Activated gamma-delta T cell (primary cell): ENCODE measurements at regions not wholly inside any gene's neighbourhood (a gene's known extent, or its start where the extent isn't known, plus 50 kb on each side); places are given as distances from the start of the nearest gene placed in this dataset.

Source experiments
- DNase-seq: peaks from one replicate; lab custom pipeline; 2025; lab: John Stamatoyannopoulos, UW

DNA sequence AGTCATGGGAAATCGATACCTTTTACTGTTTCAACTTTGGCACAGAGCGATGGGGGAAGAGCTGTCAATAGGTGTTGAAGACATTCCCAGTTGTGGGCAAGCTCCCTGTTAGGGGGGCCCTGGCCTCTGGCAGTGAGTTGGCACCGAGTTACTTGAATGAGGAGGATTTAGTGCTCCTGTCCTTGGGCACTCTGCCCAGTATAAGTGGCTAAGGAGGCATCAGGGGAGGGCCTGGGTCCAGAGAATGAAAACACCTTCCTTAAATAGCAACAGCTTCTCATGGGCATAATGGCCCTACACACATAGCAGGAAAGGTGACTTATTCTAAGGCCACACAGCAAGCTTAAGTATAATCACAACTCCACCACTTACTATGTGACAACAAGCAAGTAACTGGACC is 664.4 kb downstream of the PTPRU start:
- no peak for DNase-seq

DNA sequence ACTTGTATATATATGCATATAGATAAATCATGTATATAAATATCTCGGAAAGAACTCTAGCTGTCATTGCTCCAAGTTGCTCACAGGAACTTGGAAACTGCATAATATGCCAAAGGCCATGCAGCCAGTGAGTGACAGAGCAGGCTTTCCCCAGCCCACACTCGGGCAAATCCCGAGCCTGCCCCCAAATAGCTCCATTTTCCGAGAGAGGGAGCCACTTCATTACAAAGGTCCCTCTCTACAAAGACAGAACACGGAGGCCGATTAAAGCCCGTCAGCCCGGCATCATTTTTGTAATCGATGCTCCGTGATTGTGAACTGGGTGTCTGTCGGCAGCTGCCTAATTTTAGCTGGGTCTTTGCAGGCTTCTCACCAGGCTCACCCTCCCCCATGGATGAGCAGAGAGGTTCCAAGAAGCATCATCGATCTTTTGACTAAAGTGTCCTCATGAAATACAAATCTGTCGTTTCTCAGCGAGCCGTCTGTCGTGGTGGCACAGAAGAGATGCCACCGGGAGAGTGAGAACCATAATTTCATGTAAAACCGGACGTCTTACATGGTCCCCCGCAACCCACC is 663.9 kb downstream of the PTPRU start:
- no peak for DNase-seq

DNA sequence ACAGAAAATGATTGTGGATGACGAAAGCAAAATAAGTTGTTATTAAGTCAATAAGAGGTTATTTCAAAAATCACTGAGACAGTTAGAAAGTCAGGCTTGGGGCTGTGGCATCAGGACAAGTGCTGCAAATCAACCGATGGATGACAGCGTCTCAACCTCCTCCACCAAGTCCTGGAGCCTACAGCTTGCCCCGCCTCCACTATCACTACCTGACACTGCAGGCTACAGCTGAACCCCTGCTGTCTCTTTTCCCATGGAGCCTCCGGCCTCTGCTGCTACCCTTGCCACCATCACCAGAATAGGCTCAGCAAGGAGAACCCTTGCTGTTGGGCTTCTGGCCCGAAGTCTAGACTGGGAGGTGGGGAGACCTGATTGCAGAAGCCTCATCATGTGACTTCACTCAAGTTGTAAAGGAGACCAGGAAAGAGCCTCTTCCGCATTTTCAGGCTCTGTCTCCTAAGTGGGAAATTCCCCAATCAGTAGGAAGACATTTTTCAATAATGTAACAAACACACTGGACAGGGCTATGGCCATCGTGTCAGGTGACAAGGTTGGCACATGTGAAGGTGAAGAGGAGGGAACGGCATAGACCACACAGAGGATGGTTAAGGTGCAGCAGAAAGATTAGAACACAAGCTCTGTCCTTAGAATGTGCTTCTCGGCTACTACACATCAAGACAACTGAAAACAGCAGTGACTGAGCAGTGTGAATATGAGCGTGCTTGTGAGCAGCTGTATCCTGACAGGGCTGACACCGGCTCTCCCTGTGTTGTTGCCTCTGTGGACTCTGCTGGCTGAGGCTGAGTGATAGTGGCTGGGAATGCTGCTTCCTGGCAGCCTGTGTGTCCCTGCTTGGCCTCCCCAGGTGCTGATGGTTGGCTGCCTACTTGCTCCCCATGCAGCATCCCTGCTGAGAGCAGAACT is 660.7 kb downstream of the PTPRU start:
- DNase-seq: no peak

DNA sequence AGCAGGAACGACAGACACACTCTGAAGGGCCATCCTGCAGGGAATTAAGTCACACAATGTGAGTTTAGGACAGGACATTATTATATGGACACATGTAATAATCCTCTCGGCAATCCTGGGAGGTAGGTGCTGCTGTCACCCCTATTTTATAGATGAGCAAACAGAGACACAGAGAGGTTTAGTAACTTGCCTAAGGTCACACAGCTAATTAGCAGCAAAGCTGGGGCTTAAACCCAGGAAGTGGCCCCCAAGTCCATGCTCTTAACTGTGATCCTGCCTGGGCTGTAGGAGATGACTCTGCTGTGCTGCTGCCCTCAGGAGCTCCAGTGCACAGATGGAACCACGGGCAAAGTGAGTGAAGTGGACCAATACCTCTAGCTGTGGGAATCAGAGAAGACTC is 660.0 kb downstream of the PTPRU start:
- DNase-seq: no peak

DNA sequence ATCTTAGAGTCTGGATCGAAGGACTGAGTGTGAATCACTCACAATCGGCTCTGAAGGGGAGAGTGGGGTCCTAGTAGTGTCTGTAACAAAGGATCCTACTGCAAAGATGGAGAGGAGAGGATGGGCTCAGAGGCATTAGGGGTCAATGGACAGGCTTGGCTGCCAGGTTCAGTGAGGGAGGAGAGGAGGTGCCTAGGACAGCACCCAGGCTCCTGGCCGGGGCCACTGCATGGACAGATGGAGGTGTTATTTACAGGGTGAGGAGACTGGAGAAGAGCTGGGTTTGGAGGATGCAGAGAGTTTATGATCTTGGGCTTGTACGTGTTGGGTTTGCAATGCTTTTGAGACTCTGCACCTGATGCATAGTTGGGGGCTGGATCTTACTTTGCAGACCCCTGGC is 658.9 kb downstream of the PTPRU start:
- no peak for DNase-seq

DNA sequence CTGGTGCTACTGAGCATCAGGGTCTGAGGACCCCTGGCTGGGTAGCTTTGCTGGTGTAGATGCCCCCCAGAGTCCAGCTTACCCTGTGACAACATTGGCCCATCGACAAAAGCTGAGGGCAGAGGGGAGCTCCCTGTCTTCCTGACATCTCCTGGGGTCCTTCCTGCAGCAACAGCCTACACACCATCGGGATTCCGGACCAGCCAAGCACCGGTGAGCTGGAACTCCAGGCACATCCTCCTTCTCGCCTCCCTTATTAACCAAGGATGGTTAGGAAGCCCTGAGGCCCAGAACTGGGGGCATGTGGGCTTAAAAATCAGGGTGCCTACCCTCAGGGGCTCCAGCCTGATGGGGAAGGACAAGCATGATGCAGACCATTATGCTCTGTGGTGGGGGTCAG is 658.0 kb downstream of the PTPRU start:
- no peak for DNase-seq

DNA sequence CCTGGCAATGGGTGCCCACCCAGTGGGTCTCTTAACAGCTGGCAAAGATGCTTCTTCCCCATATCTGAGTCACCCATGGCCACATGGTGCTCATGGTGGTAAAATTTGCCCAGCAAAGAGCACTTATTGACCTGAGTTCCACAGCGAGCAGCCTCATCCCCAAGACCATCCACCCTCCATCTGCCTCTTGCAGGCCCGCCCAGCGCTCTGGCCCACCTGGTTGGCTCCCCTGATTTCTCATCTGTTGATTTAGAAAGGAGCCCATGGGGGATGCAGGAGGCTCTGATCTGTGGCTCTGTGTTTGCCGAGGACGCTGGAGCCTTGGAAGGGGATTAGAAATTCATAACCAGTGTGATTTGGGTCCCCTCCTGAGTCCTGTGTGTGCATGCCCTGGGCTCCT is 657.5 kb downstream of the PTPRU start:
- no peak for DNase-seq

DNA sequence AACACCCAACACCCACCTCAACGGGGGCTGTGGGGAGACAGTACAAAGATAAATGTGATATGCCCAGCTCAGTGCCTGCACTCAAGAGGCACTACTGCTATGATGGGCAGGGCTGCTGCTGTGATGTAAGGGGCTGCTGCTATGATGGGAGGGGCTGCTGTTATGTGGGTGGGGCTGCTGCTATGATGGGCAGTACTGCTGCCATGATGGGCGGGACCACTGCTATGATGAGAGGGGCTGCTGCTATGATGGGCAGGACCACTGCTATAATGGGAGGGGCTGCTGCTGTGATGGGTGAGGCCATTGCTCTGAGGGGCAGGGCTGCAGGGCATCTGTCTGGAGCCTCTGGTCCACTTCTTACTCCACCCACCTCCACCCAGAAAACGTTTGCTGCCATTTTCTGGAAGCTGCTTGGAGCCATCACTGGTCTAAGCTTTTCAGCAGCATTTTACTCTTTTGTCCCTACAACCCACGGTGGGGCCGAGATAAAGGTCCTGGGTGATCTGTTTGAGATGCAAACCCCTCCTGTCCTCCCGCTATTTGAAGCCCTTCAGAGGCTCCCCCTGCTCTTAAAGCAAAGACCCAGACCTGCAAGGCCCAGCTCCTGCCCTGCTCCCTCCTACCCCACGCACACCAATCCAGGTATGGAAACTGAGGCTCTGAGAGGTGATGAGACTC is 656.9 kb downstream of the PTPRU start:
- no peak for DNase-seq

DNA sequence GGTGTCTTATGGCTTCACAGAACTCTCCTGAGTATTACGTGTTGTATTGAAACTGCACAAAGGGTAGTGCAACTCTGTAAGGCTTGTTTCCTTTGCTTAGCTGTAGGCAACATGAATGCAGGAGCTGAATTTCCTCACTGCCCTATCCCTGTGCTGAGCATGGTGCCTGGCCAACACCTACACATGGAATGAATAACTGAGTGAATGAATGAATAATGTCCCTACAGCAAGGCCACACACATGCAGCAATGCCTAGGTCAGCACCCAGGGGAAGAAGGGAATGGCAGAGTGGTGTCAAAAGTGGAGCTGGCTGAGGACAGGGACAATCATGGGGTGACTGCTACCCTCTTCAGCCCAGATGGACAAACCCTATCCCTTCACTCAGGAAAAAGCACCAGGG is 655.9 kb downstream of the PTPRU start:
- DNase-seq: no peak

DNA sequence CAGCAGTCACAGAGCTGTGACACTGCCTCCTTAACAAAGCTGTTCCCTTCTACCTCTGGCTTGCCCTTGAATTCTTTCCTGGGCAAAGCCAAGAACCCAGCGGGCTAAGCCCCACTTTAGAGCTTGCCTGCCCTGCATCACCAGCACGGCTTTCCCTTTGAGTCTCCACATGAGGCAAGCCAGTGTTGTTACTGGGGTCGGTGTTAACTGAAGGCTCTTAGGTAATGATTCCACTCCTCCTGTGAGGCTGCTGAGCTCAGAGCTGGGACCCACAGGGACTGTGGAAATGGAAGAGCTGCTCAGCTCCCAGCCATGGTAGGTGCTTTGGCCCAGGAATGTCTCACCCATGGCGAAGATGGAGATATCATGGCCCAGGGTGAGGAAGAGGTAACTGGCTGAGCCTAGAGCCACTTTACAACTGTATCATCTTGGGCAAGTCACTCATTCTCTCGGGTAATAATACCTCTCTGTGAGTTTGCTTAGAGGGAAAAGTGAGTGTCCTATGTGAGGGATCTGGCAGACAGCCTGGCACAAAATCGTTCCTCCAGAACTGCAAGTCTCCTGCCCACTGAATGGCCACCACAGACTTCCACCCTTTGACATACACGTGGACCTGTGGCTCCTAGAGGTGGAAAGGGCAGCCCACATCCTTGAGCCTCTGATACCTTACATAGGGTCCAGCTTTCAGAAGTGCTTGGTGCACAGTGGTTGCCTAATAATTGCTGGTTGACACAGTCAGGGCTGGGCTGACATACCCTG is 654.1 kb downstream of the PTPRU start:
- DNase-seq: no peak

DNA sequence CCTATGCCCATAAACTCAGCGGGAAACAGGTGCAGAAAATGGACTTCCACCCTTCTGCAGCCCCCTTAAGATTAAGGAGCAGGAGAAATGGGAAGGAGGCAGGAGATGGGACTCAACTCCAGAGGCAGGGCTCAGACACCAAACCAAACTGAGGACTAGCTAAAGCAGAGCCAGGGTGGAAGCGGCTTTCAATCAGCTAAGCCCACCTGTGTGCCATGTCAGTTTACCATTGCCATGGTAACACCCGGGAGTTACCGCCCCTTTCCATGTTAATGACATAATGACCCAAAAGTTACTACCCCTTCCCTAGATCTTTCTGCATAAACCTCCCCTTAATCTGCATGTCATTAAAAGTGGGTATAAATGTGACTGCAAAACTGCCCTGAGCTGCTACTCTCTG is 653.5 kb downstream of the PTPRU start:
- DNase-seq: no peak

DNA sequence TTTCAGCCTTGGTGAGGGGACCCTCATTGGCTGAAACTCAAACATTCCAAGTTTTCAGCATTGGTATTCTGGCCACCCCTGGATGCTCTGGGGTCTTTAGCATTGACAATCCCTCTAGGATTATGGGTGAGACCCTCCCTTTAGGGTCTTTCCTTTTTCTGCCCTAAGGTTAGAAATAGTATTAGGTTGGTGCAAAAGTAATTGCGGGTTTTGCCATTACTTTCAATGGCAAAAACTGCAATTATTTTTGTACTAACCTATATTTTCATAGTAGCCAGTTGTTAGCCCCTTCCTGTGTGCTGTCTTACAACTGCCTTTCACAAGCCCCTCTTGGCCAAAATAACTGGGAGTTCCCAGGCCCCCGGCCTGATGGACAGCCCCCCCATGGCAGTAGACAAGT is 648.4 kb downstream of the PTPRU start:
- DNase-seq: no peak

DNA sequence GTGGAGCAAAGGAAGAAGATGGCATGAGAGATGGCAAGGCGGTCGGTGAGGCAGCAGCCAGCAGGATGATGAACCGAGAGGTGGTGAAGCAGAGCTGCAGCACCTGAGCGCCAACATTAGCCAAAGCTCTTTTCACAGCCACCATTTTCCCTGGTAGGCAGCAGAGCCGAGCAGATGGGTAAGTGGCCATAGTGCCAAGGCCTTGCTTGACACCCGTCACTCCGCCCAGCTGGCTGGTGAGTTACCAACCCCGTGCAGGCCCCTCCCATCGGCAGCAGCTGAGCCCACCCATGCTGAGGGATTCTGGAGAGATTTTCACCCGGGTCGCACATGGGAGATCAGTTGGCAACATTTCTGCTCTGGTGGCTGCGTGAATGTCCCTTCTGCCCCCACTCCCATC is 647.7 kb downstream of the PTPRU start:
- DNase-seq: no peak

DNA sequence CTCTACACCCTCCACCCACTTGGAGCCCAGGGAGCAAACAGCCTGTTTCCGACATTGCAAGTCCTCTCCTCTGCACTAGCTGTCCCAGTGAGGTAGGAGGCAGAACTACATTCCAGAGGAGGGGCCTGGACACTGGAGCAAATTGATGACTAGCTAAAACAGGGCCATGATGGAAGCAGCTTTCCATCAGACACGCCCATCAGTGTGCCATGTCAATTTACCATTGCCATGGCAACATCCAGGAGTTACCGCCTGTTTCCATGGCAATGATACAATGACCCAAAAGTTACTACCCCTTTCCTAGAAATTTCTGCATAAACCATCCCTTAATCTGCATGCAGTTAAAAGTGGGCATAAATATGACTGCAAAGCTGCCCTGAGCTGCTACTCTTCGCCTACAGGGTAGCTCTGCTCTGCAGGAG is 647.1 kb downstream of the PTPRU start:
- no peak for DNase-seq

DNA sequence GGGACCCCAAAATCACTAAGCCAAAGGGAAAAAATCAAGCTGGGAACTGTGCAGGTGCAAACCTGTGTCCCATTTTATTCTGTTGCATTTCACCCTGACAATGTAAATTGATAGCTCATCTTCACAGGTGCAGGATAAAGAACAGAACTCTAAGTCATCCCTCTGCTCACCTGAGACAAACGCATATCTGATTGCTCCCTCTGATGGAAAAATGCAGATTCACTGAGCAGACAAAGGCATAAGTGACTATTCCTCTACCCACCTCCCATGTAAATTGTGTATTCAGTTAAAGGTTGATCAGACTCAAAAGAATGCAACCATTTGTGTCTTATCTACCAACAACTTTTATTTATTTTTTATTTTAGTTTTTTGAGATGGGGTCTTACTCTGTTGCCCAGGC is 644.2 kb downstream of the PTPRU start:
- no peak for DNase-seq

DNA sequence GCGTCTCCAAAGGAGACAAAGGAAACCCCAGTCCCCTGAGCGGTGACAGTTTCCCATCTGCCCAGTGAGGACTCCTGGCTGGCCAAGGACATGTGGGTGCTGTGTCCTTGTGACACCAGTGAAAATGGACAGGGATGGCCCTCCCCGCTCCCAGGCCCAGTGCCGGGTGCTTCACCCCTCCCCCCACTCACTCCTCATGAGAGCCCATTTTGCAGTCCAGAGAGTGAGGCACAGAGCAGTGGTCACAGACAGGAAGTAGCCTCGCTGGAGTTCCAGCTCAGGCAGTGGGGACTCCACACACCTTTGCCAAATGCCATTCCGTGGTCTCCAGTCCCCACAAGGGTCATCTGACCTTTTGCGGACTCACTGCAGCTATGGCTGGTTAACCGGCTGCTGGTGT is 642.9 kb downstream of the PTPRU start:
- DNase-seq: no peak

DNA sequence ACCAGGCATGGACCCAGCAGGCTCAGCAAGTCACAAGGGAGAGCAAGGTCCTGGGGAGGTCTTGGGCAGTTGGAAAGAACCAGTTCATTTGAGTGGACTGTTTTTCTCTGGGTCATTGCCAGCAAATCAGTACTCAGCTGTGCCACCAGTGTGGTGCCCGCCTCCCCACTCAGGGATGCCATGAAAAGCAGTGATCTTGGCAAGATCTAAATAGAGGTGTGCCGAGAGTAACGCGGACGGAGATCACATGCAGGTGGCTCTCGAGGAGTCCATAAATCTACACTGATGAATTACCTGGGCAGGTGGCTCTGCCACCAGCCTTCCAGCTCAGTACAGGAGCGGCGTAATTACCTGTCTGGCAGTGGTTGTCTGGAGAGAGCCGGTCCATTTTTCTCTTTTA is 642.2 kb downstream of the PTPRU start:
- no peak for DNase-seq

DNA sequence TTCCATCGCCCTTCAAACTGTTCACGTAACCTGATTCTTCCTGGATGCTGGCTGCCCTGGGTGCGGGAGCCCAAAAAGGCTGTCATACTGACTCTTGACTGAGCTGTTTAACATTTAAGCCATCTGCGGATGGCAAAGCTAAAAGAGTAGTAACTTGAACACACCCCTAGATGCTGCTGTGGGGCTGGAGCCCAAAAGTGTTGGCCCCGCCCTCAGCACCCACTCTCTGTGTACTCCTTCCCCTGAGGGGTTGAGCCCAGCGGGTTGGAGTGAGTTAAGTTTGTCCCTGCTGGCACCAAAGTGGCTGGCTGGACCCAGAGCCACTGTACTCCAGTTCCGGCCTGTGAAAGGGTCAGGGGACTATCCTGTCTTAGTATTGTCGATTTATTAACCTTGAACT is 640.6 kb downstream of the PTPRU start:
- DNase-seq: no peak

DNA sequence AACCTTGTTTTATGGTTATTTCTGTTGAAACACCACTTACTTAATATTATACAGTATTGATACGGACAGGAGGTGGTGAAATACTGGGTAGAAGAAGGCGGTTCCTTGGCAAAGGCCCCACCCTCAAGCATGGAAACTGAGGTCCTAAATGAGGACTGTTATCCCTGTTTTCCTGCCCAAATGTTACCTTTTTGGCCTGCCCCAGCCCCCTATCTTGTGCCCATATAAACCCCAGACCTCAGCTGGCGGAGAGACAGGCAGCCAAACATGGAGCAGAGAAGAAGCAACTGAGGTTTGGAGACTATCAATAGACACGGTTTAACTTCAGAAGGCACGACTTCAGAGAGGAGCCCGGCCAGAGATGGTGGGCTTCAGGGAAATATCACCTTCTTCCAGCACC is 640.1 kb downstream of the PTPRU start:
- DNase-seq: no peak

DNA sequence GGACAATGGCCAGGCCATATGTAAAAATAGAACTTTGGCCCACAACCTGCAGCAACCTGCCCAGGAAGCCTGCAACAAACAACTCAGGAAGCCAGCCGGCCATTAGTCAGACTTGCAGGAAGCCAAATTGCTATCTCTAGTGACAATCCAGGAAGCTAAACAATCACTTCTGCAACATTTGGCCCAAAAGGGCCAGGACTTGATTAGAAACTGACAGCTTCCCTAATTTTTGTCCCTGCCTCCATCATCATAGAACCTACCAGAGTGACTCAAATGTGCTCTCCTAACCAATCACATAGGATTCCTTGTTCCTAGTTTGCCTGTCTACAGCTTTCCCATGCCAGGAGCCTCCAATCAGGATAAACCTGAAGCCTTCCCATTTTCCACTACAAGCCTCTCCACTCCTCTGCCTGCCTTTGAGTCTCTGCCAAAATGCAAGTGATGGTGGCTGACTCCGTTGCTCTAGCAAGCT is 639.3 kb downstream of the PTPRU start:
- DNase-seq: no peak

DNA sequence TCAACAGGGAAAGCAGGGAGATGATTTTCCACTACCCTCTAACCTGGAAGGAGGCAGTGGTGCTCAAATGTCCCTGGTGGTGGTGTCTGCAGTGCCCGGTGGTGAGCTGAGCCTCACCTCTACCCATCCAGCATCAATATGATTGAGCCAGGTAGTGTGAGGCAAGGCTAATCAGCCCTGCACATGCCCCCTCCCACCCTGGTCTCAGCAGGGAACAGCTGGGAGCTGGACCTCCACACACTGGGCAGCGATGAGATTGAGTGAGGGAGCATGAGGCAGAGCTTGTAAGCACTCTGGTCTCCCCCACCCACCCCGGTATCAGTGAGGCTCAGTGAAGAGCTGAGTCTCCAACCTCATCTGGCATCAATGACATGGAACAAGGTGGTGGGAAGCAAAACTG is 634.3 kb downstream of the PTPRU start:
- DNase-seq: no peak

DNA sequence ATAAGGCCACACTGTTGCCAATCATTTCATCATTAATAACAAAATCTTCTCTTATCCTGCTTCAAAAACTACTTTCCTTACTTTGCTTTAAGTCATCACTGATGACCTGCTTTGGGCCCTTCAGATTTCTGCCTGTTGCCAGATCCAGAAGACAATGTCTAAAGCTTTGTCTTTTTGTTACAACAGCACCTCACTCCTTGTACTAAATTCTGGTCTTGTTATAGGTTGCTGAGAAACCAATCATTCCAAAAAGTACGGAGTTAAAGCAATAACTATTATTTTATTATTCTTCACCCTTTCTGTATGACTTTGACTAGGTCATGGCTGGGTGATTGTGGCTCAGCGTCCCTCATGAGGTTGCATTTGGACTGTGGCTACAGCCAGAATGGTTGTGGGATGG is 633.5 kb downstream of the PTPRU start:
- DNase-seq: no peak
